ENCODE measurements at regions not wholly inside any gene's neighbourhood (a gene's known extent, or its start where the extent isn't known, plus 50 kb on each side); places are given as distances from the start of the nearest gene placed in this dataset.

- Histone ChIP-seq H3K36me3 (ENCODE audit: control insufficient read depth in 2 of 2, insufficient read depth in 1 of 2, low read length in 2 of 2) (no peaks in the 10 kb centered on the region), H3K27ac (ENCODE audit: extremely low read depth, low read depth, low read length) (no peak overlapping the region), H3K4me3 (ENCODE audit: low read depth, low read length) (no peak overlapping the region), H3K9me3 (ENCODE audit: control insufficient read depth, insufficient read depth, low read depth, low read length) (no peaks in the 10 kb centered on the region), H3K4me1 (ENCODE audit: control insufficient read depth, insufficient read depth, low read length) (no peaks in the 10 kb centered on the region)
- TF ChIP-seq ZNF791 (tag by site-specific recombination; IDR thresholded peaks at IDR 0.05) = peak; percentile 86
- TF ChIP-seq SETDB1 (IDR thresholded peaks at IDR 0.05; ENCODE audit: insufficient read length, low read length) = peak; percentile 46
- no peak for TF ChIP-seq ZNF202 (tag by site-specific recombination; IDR thresholded peaks at IDR 0.05; ENCODE audit: borderline replicate concordance)
- ChIA-PET CTCF (no interaction called here), POLR2A (no interaction called here)
Observed at GRCh38 chr4:166377578-166377977, 504.5 kb downstream of the TLL1 start.

GRCh38 chr4:166386491-166387360 is 513.7 kb downstream of the TLL1 start:
- H3K4me1 ChIP-seq (ENCODE audit: control insufficient read depth, insufficient read depth, low read length) = no peaks in the 10 kb centered on the region
- H3K4me3 ChIP-seq (ENCODE audit: low read depth, low read length) = no peak overlapping the region
- no peaks in the 10 kb centered on the region for H3K36me3 ChIP-seq (ENCODE audit: control insufficient read depth in 2 of 2, insufficient read depth in 1 of 2, low read length in 2 of 2)
- TF ChIP-seq ZNF350 (tag by site-specific recombination; IDR thresholded peaks at IDR 0.05) (no peak), ZNF660 (tag by site-specific recombination; IDR thresholded peaks at IDR 0.05) (no peak), PRDM10 (tag by site-specific recombination; IDR thresholded peaks at IDR 0.05) (no peak), ZNF266 (tag by site-specific recombination; IDR thresholded peaks at IDR 0.05; ENCODE audit: low read depth) (no peak), ZNF416 (tag by site-specific recombination; IDR thresholded peaks at IDR 0.05) (no peak), ZFHX2 (tag by site-specific recombination; conservative IDR thresholded peaks at IDR 0.05) (no peak), ZIC2 (tag by site-specific recombination; IDR thresholded peaks at IDR 0.05) (no peak), ZNF366 (tag by site-specific recombination; conservative IDR thresholded peaks at IDR 0.05) (no peak), ZNF707 (tag by site-specific recombination; IDR thresholded peaks at IDR 0.05) (no peak), ZBTB1 (tag by site-specific recombination; IDR thresholded peaks at IDR 0.05) (no peak), ZNF223 (tag by site-specific recombination; IDR thresholded peaks at IDR 0.05) (no peak), ZBTB7A (tag by site-specific recombination; IDR thresholded peaks at IDR 0.05; ENCODE audit: low read depth) (no peak), ZNF513 (tag by site-specific recombination; IDR thresholded peaks at IDR 0.05) (no peak), ZNF701 (tag by site-specific recombination; IDR thresholded peaks at IDR 0.05) (no peak), SCRT1 (tag by site-specific recombination; IDR thresholded peaks at IDR 0.05; ENCODE audit: borderline replicate concordance) (no peak), ZNF544 (tag by site-specific recombination; IDR thresholded peaks at IDR 0.05) (no peak), ZNF148 (tag by site-specific recombination; IDR thresholded peaks at IDR 0.05; ENCODE audit: borderline replicate concordance) (no peak), ZEB2 (tag by site-specific recombination; IDR thresholded peaks at IDR 0.05) (no peak), ZNF248 (tag by site-specific recombination; IDR thresholded peaks at IDR 0.05) (no peak)
- no peaks in the 10 kb centered on the region for H3K9me3 ChIP-seq (ENCODE audit: control insufficient read depth, insufficient read depth, low read depth, low read length)
- POLR2A ChIA-PET = no interaction called here
- H3K27ac ChIP-seq (ENCODE audit: extremely low read depth, low read depth, low read length) = no peak overlapping the region
- CTCF ChIA-PET = no interaction called here
